DND-41 (cell line): ENCODE measurements at regions not wholly inside any gene's neighbourhood (a gene's known extent, or its start where the extent isn't known, plus 50 kb on each side); places are given as distances from the start of the nearest gene placed in this dataset.

Source experiments
- CTCF ChIP-seq: IDR thresholded peaks from 2 replicates; pipeline ENCODE4 v1.5.1; 2012; ENCODE audit warnings: borderline replicate concordance, low read length, moderate library complexity, mild to moderate bottlenecking; ENCODE audit not compliant: poor library complexity, severe bottlenecking; ENCODE audit errors: extremely low read depth
- EZH2 ChIP-seq: IDR thresholded peaks from 3 replicates; pipeline ENCODE4 v1.6.1; 2012; ENCODE audit warnings: borderline replicate concordance, low read depth, mild to moderate bottlenecking, moderate library complexity, low read length, inconsistent platforms; ENCODE audit not compliant: severe bottlenecking

DNA sequence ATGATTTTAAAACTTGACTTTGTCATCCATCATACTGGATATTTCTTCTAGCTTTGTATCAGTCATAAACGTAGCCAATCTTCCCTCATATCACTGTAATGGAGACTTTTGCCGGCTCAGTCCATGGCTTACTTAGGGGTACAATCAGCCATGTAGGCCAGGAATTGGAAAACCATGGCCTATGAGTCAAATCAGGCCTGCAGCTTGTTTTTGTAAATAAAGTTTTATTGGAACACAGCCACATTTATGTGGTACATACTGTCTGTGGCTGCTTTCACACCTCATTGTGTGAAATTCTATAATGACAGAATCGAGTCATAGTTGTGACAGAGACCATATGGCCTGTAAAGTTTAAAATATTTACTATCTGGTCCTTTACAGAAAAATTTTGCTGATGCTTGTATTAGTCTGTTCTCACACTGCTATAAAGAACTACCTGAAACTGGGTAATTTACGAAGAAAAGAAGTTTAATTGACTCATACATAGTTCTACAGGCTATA is 64.5 kb upstream of the CDH13 start:
- TF ChIP-seq CTCF = no peak
- no peak for TF ChIP-seq EZH2
